GM18505 (cell line): ENCODE measurements at regions not wholly inside any gene's neighbourhood (a gene's known extent, or its start where the extent isn't known, plus 50 kb on each side); places are given as distances from the start of the nearest gene placed in this dataset.

Experiments used
- ATAC-seq: cut with Tn5 transposase; IDR thresholded peaks from one replicate; pipeline ENCODE4 v1.9.1; 2021; ENCODE audit not compliant: unreplicated experiment
- POLR2A ChIP-seq: IDR thresholded peaks from 4 replicates; pipeline ENCODE4 v1.6.1; 2011; ENCODE audit warnings: borderline replicate concordance; ENCODE audit not compliant: insufficient read depth, insufficient read length; ENCODE audit errors: extremely low read depth

- ATAC-seq: no peak
- no peak for TF ChIP-seq POLR2A
These were observed 490.7 kb downstream of the TOX3 start for GRCh38 chr16:52056259-52056658.

DNA sequence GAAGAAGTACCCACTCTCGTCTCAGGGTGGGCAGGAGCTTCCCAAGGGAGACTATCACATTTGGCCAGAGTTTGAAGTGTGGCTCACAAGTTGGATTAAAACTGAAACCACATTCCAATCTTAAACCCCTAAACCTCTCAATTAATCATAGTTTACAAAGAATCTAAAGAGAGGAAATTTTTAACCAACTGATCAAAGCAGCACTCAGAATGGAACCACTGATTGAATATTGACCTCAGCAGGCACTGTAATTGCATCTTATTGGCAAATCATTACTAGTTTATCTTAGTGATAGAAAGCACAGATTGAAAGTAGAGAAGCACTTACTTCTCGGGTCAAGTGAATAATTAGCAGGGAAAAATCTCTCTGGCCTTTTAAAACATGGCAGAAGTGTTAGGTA is 491.6 kb downstream of the TOX3 start:
- no peak for ATAC-seq
- no peak for TF ChIP-seq POLR2A

- no peak for ATAC-seq
- no peak for TF ChIP-seq POLR2A
These were observed 492.6 kb downstream of the TOX3 start for GRCh38 chr16:52054326-52054725.

DNA sequence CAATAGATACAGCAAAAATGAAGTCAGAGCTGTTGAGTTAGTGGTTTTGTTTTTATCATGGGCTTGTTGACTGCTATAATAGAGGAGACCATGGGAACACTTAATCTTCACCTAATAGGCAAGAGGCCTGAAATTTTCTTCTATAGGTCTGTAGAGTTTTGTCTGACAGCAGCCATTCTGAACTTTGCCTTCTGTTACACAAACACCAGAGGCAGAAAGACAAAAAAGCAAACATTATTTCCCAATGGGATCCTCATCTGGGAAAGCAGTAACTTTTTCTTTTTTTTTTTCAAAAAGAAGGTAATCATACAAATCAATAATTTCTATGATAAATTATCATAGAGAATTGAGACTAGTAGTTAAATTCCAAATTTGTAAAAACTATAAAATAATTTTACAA is 494.1 kb downstream of the TOX3 start:
- ATAC-seq: no peak
- no peak for TF ChIP-seq POLR2A

DNA sequence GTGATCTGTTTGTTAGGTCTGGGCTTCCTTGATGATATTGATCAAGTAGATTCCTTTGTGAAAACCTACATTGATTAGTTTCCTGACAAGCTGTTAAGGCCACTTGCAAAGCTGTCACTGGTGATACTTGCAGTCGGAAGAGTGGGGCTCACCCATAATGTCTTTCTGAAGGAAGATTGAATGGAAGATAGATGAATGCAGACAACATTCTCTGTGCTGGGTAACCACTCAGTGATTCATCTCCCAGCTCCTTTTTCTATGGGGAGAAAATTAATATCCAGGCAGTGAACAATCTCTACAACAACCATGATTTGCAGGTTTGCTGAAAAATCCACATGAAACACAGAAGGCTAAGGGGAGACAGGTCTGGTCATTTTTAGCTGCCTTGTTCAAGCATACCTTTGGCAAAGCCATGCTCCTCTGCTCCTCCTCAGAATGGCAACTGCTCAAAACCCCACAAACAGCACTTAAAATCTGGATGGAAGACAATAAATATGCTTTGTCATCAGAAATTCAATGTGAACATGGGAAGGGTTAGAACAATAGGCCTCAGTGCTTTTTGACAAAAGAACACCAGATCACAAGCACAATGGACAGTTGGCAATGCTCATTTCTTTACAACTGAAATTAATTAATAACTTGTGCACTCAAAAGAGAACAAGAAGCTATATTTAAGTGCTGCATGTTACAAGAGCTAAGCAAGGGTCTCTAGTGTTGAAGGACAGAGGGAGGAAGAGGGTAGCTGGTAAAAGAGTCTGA is 495.4 kb downstream of the TOX3 start:
- ATAC-seq: no peak
- no peak for TF ChIP-seq POLR2A

GRCh38 chr16:52050418-52050817 is 496.5 kb downstream of the TOX3 start:
- no peak for TF ChIP-seq POLR2A
- no peak for ATAC-seq

GRCh38 chr16:52035436-52035835 is 511.5 kb downstream of the TOX3 start:
- no peak for TF ChIP-seq POLR2A
- ATAC-seq: no peak

- ATAC-seq: no peak
These were observed 512.1 kb downstream of the TOX3 start for GRCh38 chr16:52034830-52035229.

DNA sequence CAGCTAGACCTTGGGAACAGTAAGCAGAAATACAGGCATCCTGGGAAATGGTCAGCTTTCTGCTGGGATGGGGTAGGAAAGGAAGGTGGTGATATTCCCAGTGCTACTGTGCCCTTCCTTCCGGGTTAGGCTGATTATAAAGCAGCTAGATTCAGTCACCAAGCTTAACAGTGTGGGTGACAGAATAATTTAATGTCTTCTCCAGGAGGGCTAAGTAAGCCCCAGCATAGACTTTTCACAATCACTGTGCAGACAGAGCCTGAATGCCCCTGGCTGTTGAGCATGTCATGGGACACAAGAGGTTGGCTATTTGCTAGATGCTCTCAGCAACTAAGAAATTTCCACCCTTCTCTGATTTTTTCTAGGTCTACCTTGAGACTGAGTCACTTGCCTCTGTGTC is 513.0 kb downstream of the TOX3 start:
- no peak for TF ChIP-seq POLR2A
- no peak for ATAC-seq

More at GRCh38 chr16:52034830-52035229, 512.1 kb downstream of the TOX3 start:
- no peak for TF ChIP-seq POLR2A

- TF ChIP-seq POLR2A: no peak
- no peak for ATAC-seq
These were observed 524.0 kb downstream of the TOX3 start for GRCh38 chr16:52022980-52023379.

DNA sequence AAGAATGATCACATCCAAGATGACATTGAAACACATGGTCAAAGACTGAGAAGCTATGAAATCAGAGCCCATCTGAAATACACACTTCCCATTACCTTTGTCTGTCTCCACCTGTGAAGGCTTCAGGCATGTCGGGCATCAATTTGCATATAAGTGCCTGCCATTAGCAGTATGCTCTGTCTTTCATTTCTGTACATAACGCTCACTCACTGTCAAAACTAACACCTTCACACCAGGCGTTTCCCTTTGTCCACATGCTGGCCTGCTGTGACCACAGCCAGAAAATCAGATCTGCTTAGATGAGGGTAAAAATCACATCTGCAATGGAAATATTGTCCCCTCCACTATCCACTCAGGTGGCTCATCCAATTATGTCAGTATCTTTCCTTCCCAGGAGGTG is 524.8 kb downstream of the TOX3 start:
- ATAC-seq: no peak
- TF ChIP-seq POLR2A: no peak

GRCh38 chr16:52016387-52016786 is 530.6 kb downstream of the TOX3 start:
- no peak for TF ChIP-seq POLR2A
- no peak for ATAC-seq

DNA sequence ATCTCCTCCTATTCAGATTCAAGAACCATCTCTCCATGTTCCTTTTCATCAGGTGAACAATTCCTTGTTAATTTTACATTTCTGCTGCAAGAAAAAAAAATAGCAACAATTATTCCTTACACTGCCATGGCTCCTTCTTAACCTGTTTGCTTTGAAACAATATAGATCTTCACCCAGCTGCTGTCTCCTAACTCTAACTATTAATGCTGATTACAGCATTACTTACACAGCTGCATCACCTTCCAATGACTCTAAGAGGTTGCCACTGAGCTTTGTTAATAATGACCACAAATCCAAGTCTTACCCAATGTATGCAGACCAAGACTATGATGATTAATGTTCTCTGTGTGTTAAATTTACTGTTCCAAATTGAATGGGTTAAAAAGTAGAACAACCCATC is 541.4 kb downstream of the TOX3 start:
- TF ChIP-seq POLR2A: no peak
- no peak for ATAC-seq

DNA sequence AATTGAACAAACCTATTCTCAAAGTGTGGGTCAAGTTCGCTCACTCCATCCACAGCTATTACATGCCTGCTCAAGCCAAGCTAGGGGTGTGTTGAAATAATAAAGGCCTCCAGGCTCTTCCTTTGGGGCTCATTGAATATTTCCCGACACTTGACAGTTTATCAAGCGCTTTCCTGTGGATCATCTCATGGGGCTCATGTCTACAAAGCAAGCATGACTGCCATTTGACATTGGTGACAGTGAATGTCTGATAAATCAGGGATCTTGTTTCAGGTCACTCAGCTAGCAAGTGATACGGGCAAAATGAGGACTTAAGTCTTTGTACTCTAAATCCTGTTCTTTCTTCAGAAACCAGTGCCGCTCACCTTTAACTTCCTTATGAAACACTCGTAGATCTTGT is 542.6 kb downstream of the TOX3 start:
- no peak for ATAC-seq
- no peak for TF ChIP-seq POLR2A

- no peak for ATAC-seq
These were observed 544.9 kb downstream of the TOX3 start for GRCh38 chr16:52002026-52002425.

More at GRCh38 chr16:52002026-52002425, 544.9 kb downstream of the TOX3 start:
- no peak for TF ChIP-seq POLR2A
